OCI-LY7 (cell line): ENCODE measurements at regions not wholly inside any gene's neighbourhood (a gene's known extent, or its start where the extent isn't known, plus 50 kb on each side); places are given as distances from the start of the nearest gene placed in this dataset.

Experiments
- EZH2phosphoT487 ChIP-seq: fragments of 200-600 bp; sonication (generic); IDR thresholded peaks from 2 replicates; pipeline ENCODE4 v1.6.1; 2018; ENCODE audit warnings: low read depth, borderline replicate concordance, mild to moderate bottlenecking, mixed run types, antibody characterized with exemption, low read length, moderate library complexity, mixed read lengths
- TF ChIP-seq, protein P1 (sequence below): fragments of 200-600 bp; sonication (generic); conservative IDR thresholded peaks from 2 replicates; pipeline ENCODE4 v1.5.1; 2014; ENCODE audit warnings: mild to moderate bottlenecking, antibody characterized with exemption, low read length, moderate library complexity, mixed read lengths

DNA sequence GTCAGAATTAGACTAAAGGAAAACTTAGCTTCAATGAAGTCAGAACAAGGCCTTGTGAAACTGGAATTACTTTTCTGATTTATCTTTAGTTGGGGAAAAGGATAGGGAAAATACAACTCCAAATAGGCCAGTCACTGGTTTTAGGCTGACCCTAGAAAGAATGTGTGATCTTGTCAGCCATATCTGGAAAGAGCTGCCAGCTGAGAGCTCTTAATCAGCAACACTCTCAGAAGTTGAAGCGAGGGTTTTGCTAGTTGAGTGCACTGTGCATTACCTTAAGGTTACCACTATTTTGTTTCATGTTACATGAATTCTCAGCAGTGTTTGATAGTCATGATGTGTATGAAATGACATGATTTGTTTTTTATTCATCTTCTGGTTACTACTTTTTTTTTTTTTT is 905.3 kb upstream of the ALCAM start:
- TF ChIP-seq, protein P1, sequence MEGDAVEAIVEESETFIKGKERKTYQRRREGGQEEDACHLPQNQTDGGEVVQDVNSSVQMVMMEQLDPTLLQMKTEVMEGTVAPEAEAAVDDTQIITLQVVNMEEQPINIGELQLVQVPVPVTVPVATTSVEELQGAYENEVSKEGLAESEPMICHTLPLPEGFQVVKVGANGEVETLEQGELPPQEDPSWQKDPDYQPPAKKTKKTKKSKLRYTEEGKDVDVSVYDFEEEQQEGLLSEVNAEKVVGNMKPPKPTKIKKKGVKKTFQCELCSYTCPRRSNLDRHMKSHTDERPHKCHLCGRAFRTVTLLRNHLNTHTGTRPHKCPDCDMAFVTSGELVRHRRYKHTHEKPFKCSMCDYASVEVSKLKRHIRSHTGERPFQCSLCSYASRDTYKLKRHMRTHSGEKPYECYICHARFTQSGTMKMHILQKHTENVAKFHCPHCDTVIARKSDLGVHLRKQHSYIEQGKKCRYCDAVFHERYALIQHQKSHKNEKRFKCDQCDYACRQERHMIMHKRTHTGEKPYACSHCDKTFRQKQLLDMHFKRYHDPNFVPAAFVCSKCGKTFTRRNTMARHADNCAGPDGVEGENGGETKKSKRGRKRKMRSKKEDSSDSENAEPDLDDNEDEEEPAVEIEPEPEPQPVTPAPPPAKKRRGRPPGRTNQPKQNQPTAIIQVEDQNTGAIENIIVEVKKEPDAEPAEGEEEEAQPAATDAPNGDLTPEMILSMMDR = no peak
- no peak for TF ChIP-seq EZH2phosphoT487
